ENCODE measurements at regions not wholly inside any gene's neighbourhood (a gene's known extent, or its start where the extent isn't known, plus 50 kb on each side); places are given as distances from the start of the nearest gene placed in this dataset.

DNA sequence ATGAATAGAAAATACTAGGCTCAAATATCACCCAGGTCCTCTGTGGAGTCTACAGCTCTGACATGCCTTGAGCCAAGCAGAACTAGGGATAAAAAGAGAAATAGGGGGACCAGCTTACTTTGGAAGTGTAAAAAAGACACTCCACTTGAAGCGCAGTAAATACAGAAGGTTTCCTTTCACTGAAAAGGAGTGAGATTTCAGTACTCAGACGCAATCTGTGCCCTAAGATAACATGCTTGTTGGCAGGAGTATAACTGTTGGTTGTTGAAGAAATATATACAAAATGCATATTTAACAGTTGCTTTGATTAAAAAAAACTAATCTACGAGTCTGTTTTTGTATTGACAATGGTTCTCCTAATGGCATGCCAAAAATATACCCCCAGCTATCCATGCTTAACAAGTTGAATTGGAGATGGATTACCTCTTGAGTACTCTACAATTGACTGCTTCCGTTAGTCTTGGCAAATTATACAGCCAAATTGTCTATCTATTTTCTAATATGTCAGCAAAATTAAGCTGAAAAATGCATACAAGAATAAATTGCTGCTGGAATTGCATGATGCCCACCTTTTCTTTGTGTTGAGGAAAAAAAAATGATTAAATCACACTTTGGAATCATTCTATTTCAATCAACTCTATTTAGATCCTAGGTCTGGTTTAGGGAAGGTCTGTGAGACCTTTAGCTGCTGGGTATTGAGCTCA lies 91.6 kb downstream of the FAT3 start:
- no peaks in the 10 kb centered on the region for H3K9me3 ChIP-seq (ENCODE audit: control insufficient read depth in 2 of 2, low read length in 2 of 2)
- H3K4me1 ChIP-seq (ENCODE audit: control insufficient read depth in 2 of 2, insufficient read depth in 2 of 2, low read length in 2 of 2): no peaks in the 10 kb centered on the region
- H3K4me3 ChIP-seq (ENCODE audit: low read length in 2 of 2): no peak overlapping the region
- no peak overlapping the region for H3K9ac ChIP-seq (ENCODE audit: low read depth in 1 of 2, low read length in 2 of 2)
- H3K36me3 ChIP-seq (ENCODE audit: control insufficient read depth in 2 of 2, insufficient read depth in 2 of 2, low read length in 2 of 2): no peaks in the 10 kb centered on the region
- no peaks in the 10 kb centered on the region for H3K27me3 ChIP-seq (ENCODE audit: control insufficient read depth in 2 of 2, insufficient read depth in 2 of 2, low read length in 2 of 2)
- H3K27ac ChIP-seq (ENCODE audit: low read depth in 2 of 2, low read length in 2 of 2): no peak overlapping the region

- Histone ChIP-seq H3K9me3 (ENCODE audit: control insufficient read depth in 2 of 2, low read length in 2 of 2) (no peaks in the 10 kb centered on the region), H3K27me3 (ENCODE audit: control insufficient read depth in 2 of 2, insufficient read depth in 2 of 2, low read length in 2 of 2) (no peaks in the 10 kb centered on the region), H3K4me1 (ENCODE audit: control insufficient read depth in 2 of 2, insufficient read depth in 2 of 2, low read length in 2 of 2) (no peaks in the 10 kb centered on the region), H3K27ac (ENCODE audit: low read depth in 2 of 2, low read length in 2 of 2) (no peak overlapping the region), H3K4me3 (ENCODE audit: low read length in 2 of 2) (no peak overlapping the region), H3K36me3 (ENCODE audit: control insufficient read depth in 2 of 2, insufficient read depth in 2 of 2, low read length in 2 of 2) (no peaks in the 10 kb centered on the region), H3K9ac (ENCODE audit: low read depth in 1 of 2, low read length in 2 of 2) (no peak overlapping the region)
These were observed 92.6 kb downstream of the FAT3 start for GRCh38 chr11:92317222-92317621.

GRCh38 chr11:92317721-92318120 lies 93.1 kb downstream of the FAT3 start:
- Histone ChIP-seq H3K27me3 (ENCODE audit: control insufficient read depth in 2 of 2, insufficient read depth in 2 of 2, low read length in 2 of 2) (no peaks in the 10 kb centered on the region), H3K4me3 (ENCODE audit: low read length in 2 of 2) (no peak overlapping the region), H3K9me3 (ENCODE audit: control insufficient read depth in 2 of 2, low read length in 2 of 2) (no peaks in the 10 kb centered on the region), H3K4me1 (ENCODE audit: control insufficient read depth in 2 of 2, insufficient read depth in 2 of 2, low read length in 2 of 2) (no peaks in the 10 kb centered on the region), H3K9ac (ENCODE audit: low read depth in 1 of 2, low read length in 2 of 2) (no peak overlapping the region), H3K36me3 (ENCODE audit: control insufficient read depth in 2 of 2, insufficient read depth in 2 of 2, low read length in 2 of 2) (no peaks in the 10 kb centered on the region), H3K27ac (ENCODE audit: low read depth in 2 of 2, low read length in 2 of 2) (no peak overlapping the region)

DNA sequence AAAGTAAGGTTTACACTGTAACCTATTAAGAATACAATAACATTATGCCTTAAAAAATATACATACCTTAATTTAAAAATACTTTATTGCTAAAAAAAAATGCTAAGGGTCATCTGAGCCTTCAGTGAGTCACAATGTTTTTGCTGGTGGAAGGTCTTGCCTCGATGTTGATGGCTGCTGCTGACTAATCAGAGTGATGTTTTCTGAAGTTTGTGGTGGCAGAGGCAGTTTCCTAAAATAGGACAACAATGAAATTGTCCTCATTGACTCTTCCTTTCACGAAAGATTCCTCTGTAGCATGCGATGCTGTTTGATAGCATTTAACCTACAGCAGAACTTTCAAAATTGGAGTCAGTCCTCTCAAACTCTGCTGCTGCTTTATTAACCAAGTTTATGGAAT lies 97.6 kb downstream of the FAT3 start:
- no peaks in the 10 kb centered on the region for H3K9me3 ChIP-seq (ENCODE audit: control insufficient read depth in 2 of 2, low read length in 2 of 2)
- no peaks in the 10 kb centered on the region for H3K27me3 ChIP-seq (ENCODE audit: control insufficient read depth in 2 of 2, insufficient read depth in 2 of 2, low read length in 2 of 2)
- no peak overlapping the region for H3K9ac ChIP-seq (ENCODE audit: low read depth in 1 of 2, low read length in 2 of 2)
- no peaks in the 10 kb centered on the region for H3K4me1 ChIP-seq (ENCODE audit: control insufficient read depth in 2 of 2, insufficient read depth in 2 of 2, low read length in 2 of 2)
- H3K4me3 ChIP-seq (ENCODE audit: low read length in 2 of 2): no peak overlapping the region
- H3K36me3 ChIP-seq (ENCODE audit: control insufficient read depth in 2 of 2, insufficient read depth in 2 of 2, low read length in 2 of 2): no peaks in the 10 kb centered on the region
- H3K27ac ChIP-seq (ENCODE audit: low read depth in 2 of 2, low read length in 2 of 2): no peak overlapping the region

GRCh38 chr11:92324890-92325289 lies 100.3 kb downstream of the FAT3 start:
- Histone ChIP-seq H3K27me3 (ENCODE audit: control insufficient read depth in 2 of 2, insufficient read depth in 2 of 2, low read length in 2 of 2) (no peaks in the 10 kb centered on the region), H3K36me3 (ENCODE audit: control insufficient read depth in 2 of 2, insufficient read depth in 2 of 2, low read length in 2 of 2) (no peaks in the 10 kb centered on the region), H3K27ac (ENCODE audit: low read depth in 2 of 2, low read length in 2 of 2) (no peak overlapping the region), H3K9me3 (ENCODE audit: control insufficient read depth in 2 of 2, low read length in 2 of 2) (no peaks in the 10 kb centered on the region), H3K4me1 (ENCODE audit: control insufficient read depth in 2 of 2, insufficient read depth in 2 of 2, low read length in 2 of 2) (no peaks in the 10 kb centered on the region), H3K9ac (ENCODE audit: low read depth in 1 of 2, low read length in 2 of 2) (no peak overlapping the region), H3K4me3 (ENCODE audit: low read length in 2 of 2) (no peak overlapping the region)

- Histone ChIP-seq H3K36me3 (ENCODE audit: control insufficient read depth in 2 of 2, insufficient read depth in 2 of 2, low read length in 2 of 2) (no peaks in the 10 kb centered on the region), H3K9me3 (ENCODE audit: control insufficient read depth in 2 of 2, low read length in 2 of 2) (no peaks in the 10 kb centered on the region), H3K27ac (ENCODE audit: low read depth in 2 of 2, low read length in 2 of 2) (no peak overlapping the region), H3K27me3 (ENCODE audit: control insufficient read depth in 2 of 2, insufficient read depth in 2 of 2, low read length in 2 of 2) (no peaks in the 10 kb centered on the region), H3K4me1 (ENCODE audit: control insufficient read depth in 2 of 2, insufficient read depth in 2 of 2, low read length in 2 of 2) (no peaks in the 10 kb centered on the region), H3K4me3 (ENCODE audit: low read length in 2 of 2) (no peak overlapping the region), H3K9ac (ENCODE audit: low read depth in 1 of 2, low read length in 2 of 2) (no peak overlapping the region)
These were observed 100.8 kb downstream of the FAT3 start for GRCh38 chr11:92325416-92325815.

- Histone ChIP-seq H3K36me3 (ENCODE audit: control insufficient read depth in 2 of 2, insufficient read depth in 2 of 2, low read length in 2 of 2) (no peaks in the 10 kb centered on the region), H3K27ac (ENCODE audit: low read depth in 2 of 2, low read length in 2 of 2) (no peak overlapping the region), H3K4me3 (ENCODE audit: low read length in 2 of 2) (no peak overlapping the region), H3K9ac (ENCODE audit: low read depth in 1 of 2, low read length in 2 of 2) (no peak overlapping the region), H3K4me1 (ENCODE audit: control insufficient read depth in 2 of 2, insufficient read depth in 2 of 2, low read length in 2 of 2) (no peaks in the 10 kb centered on the region), H3K27me3 (ENCODE audit: control insufficient read depth in 2 of 2, insufficient read depth in 2 of 2, low read length in 2 of 2) (no peaks in the 10 kb centered on the region), H3K9me3 (ENCODE audit: control insufficient read depth in 2 of 2, low read length in 2 of 2) (no peaks in the 10 kb centered on the region)
These were observed 104.5 kb downstream of the FAT3 start for GRCh38 chr11:92329137-92329536.

- Histone ChIP-seq H3K27ac (ENCODE audit: low read depth in 2 of 2, low read length in 2 of 2) (no peak overlapping the region), H3K9me3 (ENCODE audit: control insufficient read depth in 2 of 2, low read length in 2 of 2) (no peaks in the 10 kb centered on the region), H3K4me1 (ENCODE audit: control insufficient read depth in 2 of 2, insufficient read depth in 2 of 2, low read length in 2 of 2) (no peaks in the 10 kb centered on the region), H3K36me3 (ENCODE audit: control insufficient read depth in 2 of 2, insufficient read depth in 2 of 2, low read length in 2 of 2) (no peaks in the 10 kb centered on the region), H3K9ac (ENCODE audit: low read depth in 1 of 2, low read length in 2 of 2) (no peak overlapping the region), H3K4me3 (ENCODE audit: low read length in 2 of 2) (no peak overlapping the region), H3K27me3 (ENCODE audit: control insufficient read depth in 2 of 2, insufficient read depth in 2 of 2, low read length in 2 of 2) (no peaks in the 10 kb centered on the region)
These were observed 105.0 kb downstream of the FAT3 start for GRCh38 chr11:92329646-92330045.

DNA sequence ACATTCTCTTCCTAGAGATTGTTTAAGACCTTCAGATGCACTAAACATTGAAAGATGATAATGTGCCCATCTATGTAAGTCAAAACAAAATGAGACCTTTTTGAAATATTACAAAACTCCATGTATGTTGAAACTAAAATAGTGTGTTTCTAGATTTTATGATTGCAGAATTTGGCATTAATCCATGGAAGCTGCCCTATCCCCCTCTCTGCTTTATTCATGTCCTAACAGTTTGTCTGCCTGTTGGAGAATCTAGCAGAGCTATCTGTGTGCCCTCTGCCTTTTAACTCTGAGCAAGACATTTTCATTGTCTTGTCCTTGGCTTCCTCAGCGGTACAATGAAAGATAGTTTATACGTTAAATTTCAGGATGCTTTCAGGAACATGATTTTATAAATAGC lies 105.5 kb downstream of the FAT3 start:
- Histone ChIP-seq H3K9me3 (ENCODE audit: control insufficient read depth in 2 of 2, low read length in 2 of 2) (no peaks in the 10 kb centered on the region), H3K27ac (ENCODE audit: low read depth in 2 of 2, low read length in 2 of 2) (no peak overlapping the region), H3K4me1 (ENCODE audit: control insufficient read depth in 2 of 2, insufficient read depth in 2 of 2, low read length in 2 of 2) (no peaks in the 10 kb centered on the region), H3K27me3 (ENCODE audit: control insufficient read depth in 2 of 2, insufficient read depth in 2 of 2, low read length in 2 of 2) (no peaks in the 10 kb centered on the region), H3K4me3 (ENCODE audit: low read length in 2 of 2) (no peak overlapping the region), H3K9ac (ENCODE audit: low read depth in 1 of 2, low read length in 2 of 2) (no peak overlapping the region), H3K36me3 (ENCODE audit: control insufficient read depth in 2 of 2, insufficient read depth in 2 of 2, low read length in 2 of 2) (no peaks in the 10 kb centered on the region)

DNA sequence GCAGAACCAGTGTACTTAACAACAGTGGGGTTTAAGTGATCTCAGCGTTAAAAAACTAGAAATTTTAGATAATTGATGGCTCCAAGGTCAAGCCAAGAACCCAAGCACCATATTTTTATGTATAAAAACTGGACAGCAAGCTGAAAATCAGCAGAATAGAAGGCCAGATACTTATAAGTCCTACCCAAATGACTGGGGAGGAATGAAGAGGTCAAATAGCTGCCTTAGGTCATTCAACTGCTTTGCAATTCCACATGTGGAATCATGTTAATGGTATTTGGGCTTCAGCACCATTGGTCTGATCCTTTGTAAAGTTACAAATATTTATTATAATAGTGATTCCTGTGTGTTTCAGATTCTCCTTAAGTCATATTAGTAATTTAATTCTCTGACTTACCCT lies 108.4 kb downstream of the FAT3 start:
- Histone ChIP-seq H3K36me3 (ENCODE audit: control insufficient read depth in 2 of 2, insufficient read depth in 2 of 2, low read length in 2 of 2) (no peaks in the 10 kb centered on the region), H3K27me3 (ENCODE audit: control insufficient read depth in 2 of 2, insufficient read depth in 2 of 2, low read length in 2 of 2) (no peaks in the 10 kb centered on the region), H3K4me3 (ENCODE audit: low read length in 2 of 2) (no peak overlapping the region), H3K9me3 (ENCODE audit: control insufficient read depth in 2 of 2, low read length in 2 of 2) (no peaks in the 10 kb centered on the region), H3K27ac (ENCODE audit: low read depth in 2 of 2, low read length in 2 of 2) (no peak overlapping the region), H3K4me1 (ENCODE audit: control insufficient read depth in 2 of 2, insufficient read depth in 2 of 2, low read length in 2 of 2) (no peaks in the 10 kb centered on the region), H3K9ac (ENCODE audit: low read depth in 1 of 2, low read length in 2 of 2) (no peak overlapping the region)

GRCh38 chr11:92340839-92341238 lies 116.2 kb downstream of the FAT3 start:
- Histone ChIP-seq H3K36me3 (ENCODE audit: control insufficient read depth in 2 of 2, insufficient read depth in 2 of 2, low read length in 2 of 2) (no peaks in the 10 kb centered on the region), H3K27me3 (ENCODE audit: control insufficient read depth in 2 of 2, insufficient read depth in 2 of 2, low read length in 2 of 2) (no peaks in the 10 kb centered on the region), H3K4me1 (ENCODE audit: control insufficient read depth in 2 of 2, insufficient read depth in 2 of 2, low read length in 2 of 2) (no peaks in the 10 kb centered on the region), H3K9ac (ENCODE audit: low read depth in 1 of 2, low read length in 2 of 2) (no peak overlapping the region), H3K4me3 (ENCODE audit: low read length in 2 of 2) (no peak overlapping the region), H3K27ac (ENCODE audit: low read depth in 2 of 2, low read length in 2 of 2) (no peak overlapping the region), H3K9me3 (ENCODE audit: control insufficient read depth in 2 of 2, low read length in 2 of 2) (no peaks in the 10 kb centered on the region)
